ELF-1 (cell line): ENCODE measurements at regions not wholly inside any gene's neighbourhood (a gene's known extent, or its start where the extent isn't known, plus 50 kb on each side); places are given as distances from the start of the nearest gene placed in this dataset.
A peak's percentile ranks its signal among the peaks of the same experiment; 100 is the strongest.
"Not testable (repeated sequence)": the region's sequence is repeated elsewhere in the genome, so short reads cannot be mapped to it uniquely, and the experiment has no call there.

Experiments
- DNase-seq: peaks from one replicate; pipeline ENCODE4 v3.0.0-alpha.2; 2016; ENCODE audit warnings: low read depth, low spot score

DNA sequence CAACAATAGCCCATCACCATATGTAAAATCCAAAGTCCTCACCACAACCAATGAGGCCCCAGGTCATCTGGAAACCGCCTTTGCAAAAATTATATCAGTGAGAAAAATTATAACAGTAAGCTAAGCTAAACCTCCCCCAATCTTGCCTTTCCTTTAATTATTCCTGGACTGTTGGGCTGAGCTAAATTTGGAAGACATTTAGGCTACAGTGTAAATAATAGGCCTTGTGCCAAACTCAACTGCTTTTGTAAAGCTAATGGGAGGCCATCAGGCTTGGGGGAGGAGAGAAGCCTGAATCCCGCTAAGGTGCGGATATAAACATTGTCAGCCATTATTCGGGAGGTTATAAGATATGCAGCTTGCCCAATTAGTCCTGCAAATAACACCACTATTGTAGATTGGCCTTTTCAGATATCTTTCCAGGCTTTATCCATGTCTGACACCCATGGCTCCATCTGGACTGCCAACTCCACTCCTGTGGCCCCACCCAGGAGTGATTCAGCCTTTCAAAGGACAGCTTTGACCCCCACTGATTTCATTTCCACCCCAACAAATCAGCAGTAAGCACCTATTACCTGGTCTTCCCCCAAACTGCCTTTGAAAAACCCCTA is 53.0 kb upstream of the CA12 start:
- no peak for DNase-seq

GRCh38 chr15:63435204-63435820 is 53.7 kb upstream of the CA12 start:
- DNase-seq, result no peak

GRCh38 chr15:63436341-63436740 is 54.7 kb upstream of the CA12 start:
- no peak for DNase-seq

DNA sequence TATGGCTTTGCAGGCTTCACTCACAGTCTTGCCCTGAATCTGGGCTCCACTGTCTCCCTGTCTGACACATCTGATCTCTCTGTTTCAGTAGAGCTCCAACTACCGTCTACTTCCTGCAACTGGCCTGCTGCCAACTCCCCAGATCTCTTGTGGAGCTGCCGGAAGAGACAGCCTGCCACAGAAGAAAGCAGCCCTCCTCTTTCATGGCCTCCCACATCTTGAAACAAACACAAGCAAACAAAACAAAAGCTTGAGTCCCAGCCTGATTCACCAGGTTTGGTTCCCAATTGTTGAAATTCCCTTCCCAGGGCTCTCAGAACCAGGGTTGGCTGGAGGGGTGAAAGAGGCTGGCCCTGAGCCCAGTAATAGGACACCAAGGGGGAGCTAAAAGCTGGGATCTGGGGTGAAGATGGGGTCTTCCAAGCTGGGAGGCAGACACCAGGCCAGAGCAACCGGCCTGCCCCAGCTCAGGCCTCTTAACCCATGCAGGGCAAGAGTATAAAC is 55.3 kb upstream of the CA12 start:
- DNase-seq, result peak; percentile 54

- no peak for DNase-seq
Measured at GRCh38 chr15:63439536-63440264, 58.1 kb upstream of the CA12 start.

DNA sequence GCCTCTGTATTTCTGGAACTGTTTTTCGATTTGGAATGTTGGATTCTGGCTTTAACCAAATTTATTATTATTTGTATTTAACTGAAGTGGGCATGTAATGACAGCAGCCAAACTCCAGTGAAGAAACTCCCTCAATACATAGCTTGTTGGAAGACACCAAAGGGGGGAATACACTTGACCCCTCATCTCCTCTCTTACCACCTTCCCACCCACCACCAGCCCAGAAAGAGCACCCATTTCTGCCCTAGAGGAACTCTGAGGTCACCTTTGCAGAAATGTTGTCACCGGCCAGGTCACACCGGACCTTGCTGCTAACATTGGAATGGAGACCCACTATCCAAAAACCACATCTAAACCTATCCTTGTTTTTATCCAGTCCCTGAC is 58.6 kb upstream of the CA12 start:
- DNase-seq, result no peak

- no peak for DNase-seq
Measured at GRCh38 chr15:63440756-63441155, 59.1 kb upstream of the CA12 start.

GRCh38 chr15:63441266-63441665 is 59.6 kb upstream of the CA12 start:
- no peak for DNase-seq

GRCh38 chr15:63442080-63442479 is 60.4 kb upstream of the CA12 start:
- no peak for DNase-seq

GRCh38 chr15:63444611-63445010 is 59.8 kb upstream of the USP3 start:
- no peak for DNase-seq

DNA sequence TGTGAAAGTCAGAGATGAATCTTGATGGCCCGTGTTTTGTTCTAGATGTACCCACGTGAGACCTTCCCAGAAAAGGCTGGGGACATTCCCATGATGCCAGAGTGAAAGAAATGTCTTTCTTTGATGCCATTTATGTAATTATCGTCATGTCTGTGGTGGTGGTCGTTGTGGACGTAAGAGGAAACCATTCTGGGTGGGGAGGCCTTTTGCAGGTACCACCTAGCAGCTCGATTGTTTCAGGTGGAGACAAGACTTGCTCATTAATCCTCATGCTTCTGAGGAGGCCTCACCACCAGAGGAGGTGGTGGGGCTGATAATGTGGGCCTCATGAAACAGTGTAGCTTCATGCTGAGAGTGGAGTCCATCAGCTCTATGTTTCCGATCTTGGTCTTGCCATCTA is 58.1 kb upstream of the USP3 start:
- DNase-seq, result no peak

DNA sequence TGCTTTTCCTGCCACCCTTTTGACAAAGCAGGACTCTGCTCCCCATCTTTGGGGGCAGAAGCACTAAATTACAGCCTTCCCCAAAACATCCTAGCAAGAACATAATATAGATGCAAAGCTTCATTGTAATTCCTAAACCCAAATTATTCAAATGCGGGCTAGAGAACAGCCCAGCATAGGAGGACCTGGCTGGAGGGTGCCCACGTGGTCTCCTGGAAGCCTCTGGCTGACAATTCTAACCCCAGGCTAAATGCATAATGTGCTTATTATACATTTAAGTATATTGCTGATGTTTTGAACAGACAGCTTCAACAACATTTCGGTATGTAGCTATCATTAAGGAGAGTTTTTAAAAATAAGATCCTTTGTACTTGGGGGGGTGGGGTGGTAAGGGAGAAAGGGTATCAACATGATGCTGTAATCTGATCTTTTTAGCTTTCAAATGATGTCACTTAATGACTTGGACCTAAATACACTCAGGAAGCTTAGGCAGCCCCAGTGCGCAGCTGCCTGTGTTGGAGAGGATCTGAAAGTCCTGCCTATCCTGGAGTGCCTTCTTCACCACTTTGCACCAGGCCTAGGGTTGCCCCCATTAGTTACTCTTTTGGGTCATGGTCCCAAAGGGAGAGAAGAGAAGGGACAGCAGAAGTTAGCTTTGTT is 57.2 kb upstream of the USP3 start:
- DNase-seq, result no peak

- no peak for DNase-seq
Measured at GRCh38 chr15:63448266-63448665, 56.1 kb upstream of the USP3 start.

DNA sequence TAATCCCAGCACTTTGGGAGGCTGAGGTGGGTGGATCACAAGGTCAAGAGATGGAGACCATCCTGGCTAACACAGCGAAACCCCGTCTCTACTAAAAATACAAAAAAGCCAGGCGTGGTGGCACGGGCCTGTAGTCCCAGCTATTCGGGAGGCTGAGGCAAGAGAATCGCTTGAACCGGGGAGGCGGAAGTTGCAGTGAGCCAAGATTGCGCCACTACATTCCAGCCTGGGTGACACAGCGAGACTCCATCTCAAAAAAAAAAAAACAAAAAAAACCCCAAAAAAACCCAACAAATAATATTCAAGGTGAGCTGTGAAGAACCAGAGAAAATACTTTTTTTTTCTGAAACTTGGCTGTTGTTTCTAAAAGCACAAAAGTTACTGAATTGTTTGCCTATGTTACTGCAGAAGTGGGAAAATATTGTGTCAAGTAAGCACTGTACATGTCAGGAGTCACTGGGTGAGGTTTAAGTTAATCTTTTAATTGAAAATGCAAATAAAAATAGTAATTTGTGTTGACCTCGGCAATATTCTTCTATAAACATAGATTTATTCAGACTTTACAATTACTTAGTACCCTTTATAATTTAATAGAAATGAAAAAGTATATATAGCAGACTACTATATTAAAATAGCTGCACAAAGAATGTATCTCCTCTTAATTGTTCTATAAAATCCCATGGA is 55.4 kb upstream of the USP3 start:
- DNase-seq, result not testable (repeated sequence)

- DNase-seq, result peak; percentile 87
Measured at GRCh38 chr15:63449731-63450130, 54.7 kb upstream of the USP3 start.

DNA sequence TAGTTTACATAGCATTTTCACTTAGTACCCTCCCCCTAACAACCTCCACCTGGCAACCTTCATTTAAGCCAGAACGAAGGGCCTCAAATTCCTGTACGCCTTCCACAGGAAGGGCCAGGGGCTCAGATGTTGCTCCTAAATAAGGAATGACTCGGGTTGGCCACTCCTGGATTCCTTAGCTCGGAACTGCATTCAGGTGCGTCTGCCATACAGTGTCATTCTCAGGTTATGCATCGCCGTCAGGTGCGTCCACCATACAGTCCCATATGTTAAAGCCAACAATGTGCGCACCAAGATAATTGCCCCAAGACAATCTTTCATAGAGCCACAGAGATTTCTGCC is 53.5 kb upstream of the USP3 start:
- peak; percentile 58 for DNase-seq

DNA sequence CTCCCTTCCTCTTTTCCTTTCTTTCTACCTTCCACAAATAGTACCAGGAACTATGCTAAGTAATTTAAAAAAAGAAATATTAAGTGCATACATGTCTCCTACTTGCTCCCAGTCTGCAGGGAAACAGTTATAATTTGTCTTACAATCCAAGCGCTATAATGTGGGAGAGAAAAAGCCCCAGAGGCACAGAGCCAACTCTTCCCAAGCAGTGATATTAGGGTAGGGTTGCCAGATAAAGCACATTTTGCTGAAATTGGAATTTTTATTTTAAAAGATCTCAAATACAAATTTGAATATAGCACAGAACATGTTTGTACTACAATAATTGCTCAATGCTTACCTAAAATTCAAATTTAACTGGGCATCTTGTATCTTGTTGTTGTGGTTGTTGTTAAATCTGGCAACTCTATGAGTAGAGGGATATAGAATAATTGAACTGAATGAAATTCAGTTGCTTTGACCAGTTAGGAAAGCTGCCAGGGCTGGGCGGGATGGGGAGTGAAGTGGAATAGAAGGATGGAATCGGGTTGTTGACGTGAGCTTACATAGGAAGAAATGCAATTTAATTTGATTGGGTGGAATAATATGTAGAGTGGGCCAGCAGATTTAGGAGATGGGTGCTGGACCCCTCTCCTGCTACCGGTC is 52.6 kb upstream of the USP3 start:
- DNase-seq, result no peak

DNA sequence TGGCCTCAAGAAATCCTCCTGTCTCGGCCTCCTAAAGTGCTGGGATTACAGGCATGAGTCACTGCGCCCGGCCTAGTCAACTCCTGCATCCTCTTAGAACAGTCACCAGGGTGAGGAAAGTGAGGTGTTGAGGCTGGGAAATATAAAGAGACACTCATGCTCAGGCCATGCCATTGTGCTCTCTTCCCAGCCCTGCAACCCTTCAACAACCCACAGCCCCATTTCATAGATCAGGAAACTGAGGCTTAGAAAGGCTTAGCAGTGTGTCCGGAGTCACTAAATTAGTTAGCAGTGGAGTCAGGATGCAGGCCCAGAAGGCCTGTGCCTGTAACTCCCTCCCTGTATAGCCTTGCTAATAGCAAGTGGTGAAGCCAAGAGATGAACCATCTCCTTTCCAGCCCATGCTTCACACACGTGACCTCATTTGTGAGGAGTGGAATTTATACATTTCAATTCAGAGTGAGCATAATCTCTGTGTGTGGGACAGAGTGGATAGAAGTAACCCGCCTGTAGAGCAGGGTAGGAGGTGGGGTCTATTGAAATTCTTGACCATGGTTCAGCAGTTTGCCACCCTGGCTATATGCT is 51.7 kb upstream of the USP3 start:
- no peak for DNase-seq

DNA sequence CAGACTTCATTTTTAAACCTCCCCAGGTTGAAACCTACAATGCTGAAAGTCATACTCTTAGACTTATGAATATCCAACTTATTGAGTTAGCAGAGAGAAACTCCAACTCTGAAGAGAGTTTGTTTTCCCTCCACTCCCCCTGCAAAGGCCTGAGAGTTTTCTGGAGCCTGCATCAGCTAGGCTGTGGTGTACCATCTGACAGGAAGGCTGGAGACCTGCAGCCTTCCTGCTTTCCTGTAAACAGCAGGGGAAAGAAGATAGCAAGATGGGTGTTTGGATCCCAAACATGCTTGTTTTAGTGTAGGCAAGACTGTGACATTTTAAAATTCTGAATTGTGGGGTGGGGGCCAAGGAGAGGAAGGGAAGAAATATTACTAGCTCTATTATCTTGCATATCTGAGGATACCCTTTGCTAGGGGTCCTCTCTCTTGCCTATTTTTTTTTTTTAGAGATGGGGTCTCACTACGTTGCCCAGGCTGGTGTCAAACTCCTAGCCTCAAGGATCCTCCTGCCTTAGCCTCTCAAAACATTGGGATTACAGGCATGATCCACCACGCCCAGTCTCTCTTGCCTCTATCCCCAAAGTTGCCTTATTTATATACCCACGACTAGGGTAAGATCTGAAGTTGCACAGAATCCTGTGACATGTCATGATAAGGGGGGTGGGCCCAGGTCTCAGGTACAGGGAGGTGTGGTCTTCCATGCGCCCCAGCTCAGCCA is 51.0 kb upstream of the USP3 start:
- DNase-seq, result no peak

DNA sequence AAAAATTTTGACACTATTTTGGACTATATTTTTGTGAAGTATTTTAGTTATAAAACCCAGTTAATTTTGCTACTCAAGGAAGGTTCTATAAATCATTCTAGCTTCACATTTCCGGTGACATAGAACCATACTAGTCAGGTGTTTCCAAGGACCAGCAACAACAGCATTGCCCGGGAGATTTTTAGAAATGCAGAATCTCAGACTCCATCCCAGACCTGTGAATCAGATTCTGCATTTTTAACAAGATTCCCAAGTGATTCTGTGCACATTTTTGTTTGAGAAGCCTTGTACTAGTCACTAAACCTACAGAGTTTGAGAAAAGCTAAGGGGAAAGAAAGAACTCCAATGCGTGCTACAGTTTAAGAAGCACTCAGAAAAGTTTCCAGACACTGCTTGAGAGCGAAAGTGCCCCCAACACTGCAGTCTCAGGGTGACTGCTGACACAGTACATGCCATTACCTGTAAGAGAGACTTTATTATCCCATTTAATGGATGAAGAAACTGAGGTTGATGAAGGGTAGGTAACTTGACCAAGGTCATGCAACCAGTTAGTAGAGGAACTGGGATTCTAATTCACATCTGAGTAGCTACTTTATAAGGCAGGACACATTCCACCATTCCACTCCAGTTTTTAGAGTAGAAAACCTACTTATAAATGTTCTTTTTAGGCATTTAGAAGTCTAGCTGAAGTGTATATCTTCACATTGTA is 49.7 kb upstream of the USP3 start:
- no peak for DNase-seq
